ENCODE measurements at regions not wholly inside any gene's neighbourhood (a gene's known extent, or its start where the extent isn't known, plus 50 kb on each side); places are given as distances from the start of the nearest gene placed in this dataset.

GRCh38 chr12:105451798-105452197 lies 121.3 kb downstream of the C12orf75 start:
- DNase-seq (ENCODE audit: extremely low spot score) = no peak
- POLR2A ChIA-PET = no interaction called here
- TF ChIP-seq ELF4 (IDR thresholded peaks at IDR 0.05) = no peak
- TF ChIP-seq BHLHE40 (IDR thresholded peaks at IDR 0.05; ENCODE audit: borderline replicate concordance) = no peak
- TF ChIP-seq ZNF384 (IDR thresholded peaks at IDR 0.05) = no peak
- no peak for TF ChIP-seq SP1 (IDR thresholded peaks at IDR 0.05)
- no peak for TF ChIP-seq LEF1 (IDR thresholded peaks at IDR 0.05; ENCODE audit: borderline replicate concordance)
- no peak for TF ChIP-seq FOXK2 (IDR thresholded peaks at IDR 0.05)
- TF ChIP-seq FOXM1 (IDR thresholded peaks at IDR 0.05; ENCODE audit: borderline replicate concordance) = no peak
- CTCF ChIA-PET = no interaction called here

GRCh38 chr12:105453316-105453715 lies 122.8 kb downstream of the C12orf75 start:
- no peak for DNase-seq (ENCODE audit: extremely low spot score)
- no peak for TF ChIP-seq ZNF384 (IDR thresholded peaks at IDR 0.05)
- no peak for TF ChIP-seq FOXA1 (IDR thresholded peaks at IDR 0.05)
- no peak for TF ChIP-seq SP1 (IDR thresholded peaks at IDR 0.05)
- TF ChIP-seq FOXM1 (IDR thresholded peaks at IDR 0.05; ENCODE audit: borderline replicate concordance) = no peak
- TF ChIP-seq ELF4 (IDR thresholded peaks at IDR 0.05) = no peak
- TF ChIP-seq HDGF (IDR thresholded peaks at IDR 0.05; ENCODE audit: borderline replicate concordance) = no peak
- TF ChIP-seq NFRKB (IDR thresholded peaks at IDR 0.05) = no peak
- TF ChIP-seq PKNOX1 (IDR thresholded peaks at IDR 0.05) = no peak
- no peak for TF ChIP-seq FOXK2 (IDR thresholded peaks at IDR 0.05)
- TF ChIP-seq CTBP1 (IDR thresholded peaks at IDR 0.05; ENCODE audit: borderline replicate concordance) = no peak
- no peak for TF ChIP-seq ARNT (IDR thresholded peaks at IDR 0.05)
- TF ChIP-seq BHLHE40 (IDR thresholded peaks at IDR 0.05; ENCODE audit: borderline replicate concordance) = no peak
- no peak for TF ChIP-seq L3MBTL2 (conservative IDR thresholded peaks at IDR 0.05)
- TF ChIP-seq TARDBP (IDR thresholded peaks at IDR 0.05) = no peak
- no peak for TF ChIP-seq LEF1 (IDR thresholded peaks at IDR 0.05; ENCODE audit: borderline replicate concordance)
- no peak for TF ChIP-seq SUZ12 (IDR thresholded peaks at IDR 0.05)
- CTCF ChIA-PET = no interaction called here
- POLR2A ChIA-PET = no interaction called here

DNA sequence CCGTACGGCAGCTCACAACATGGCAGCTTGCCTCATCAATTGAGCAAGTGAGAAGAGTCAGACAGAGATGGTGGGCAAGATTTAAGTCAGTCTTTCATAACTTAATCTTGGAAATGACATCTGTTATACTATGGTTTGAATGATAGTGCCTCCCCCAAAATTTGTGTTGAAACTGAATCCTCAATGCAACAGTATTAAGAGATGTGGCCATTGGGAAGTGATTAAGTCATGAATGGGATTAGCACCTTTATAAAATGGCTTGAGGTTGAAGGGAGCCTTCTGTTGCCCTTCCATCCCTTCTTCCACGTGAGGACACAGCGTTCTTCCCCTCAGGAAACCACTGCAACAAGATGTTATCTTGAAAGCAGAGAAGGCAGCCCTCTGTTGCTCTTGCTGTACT lies 124.2 kb downstream of the C12orf75 start:
- TF ChIP-seq SP1 (IDR thresholded peaks at IDR 0.05) (no peak), TARDBP (IDR thresholded peaks at IDR 0.05) (no peak), NFRKB (IDR thresholded peaks at IDR 0.05) (no peak), ELF4 (IDR thresholded peaks at IDR 0.05) (no peak), ARNT (IDR thresholded peaks at IDR 0.05) (no peak), ZNF384 (IDR thresholded peaks at IDR 0.05) (no peak), FOXA1 (IDR thresholded peaks at IDR 0.05) (no peak), FOXK2 (IDR thresholded peaks at IDR 0.05) (no peak), SUZ12 (IDR thresholded peaks at IDR 0.05) (no peak), PKNOX1 (IDR thresholded peaks at IDR 0.05) (no peak), LEF1 (IDR thresholded peaks at IDR 0.05; ENCODE audit: borderline replicate concordance) (no peak), BHLHE40 (IDR thresholded peaks at IDR 0.05; ENCODE audit: borderline replicate concordance) (no peak), L3MBTL2 (conservative IDR thresholded peaks at IDR 0.05) (no peak), FOXM1 (IDR thresholded peaks at IDR 0.05; ENCODE audit: borderline replicate concordance) (no peak), CTBP1 (IDR thresholded peaks at IDR 0.05; ENCODE audit: borderline replicate concordance) (no peak), HDGF (IDR thresholded peaks at IDR 0.05; ENCODE audit: borderline replicate concordance) (no peak)
- ChIA-PET POLR2A (interaction anchor here (0.7 kb wide), 1 partner anchor 792 kb away, joined by 3 read pairs; no protein-coding TSS in a partner anchor), CTCF (interaction anchor here (1.0 kb wide), 1 partner anchor 694 kb away, joined by 3 read pairs; no protein-coding TSS in a partner anchor)
- no peak for DNase-seq (ENCODE audit: extremely low spot score)

DNA sequence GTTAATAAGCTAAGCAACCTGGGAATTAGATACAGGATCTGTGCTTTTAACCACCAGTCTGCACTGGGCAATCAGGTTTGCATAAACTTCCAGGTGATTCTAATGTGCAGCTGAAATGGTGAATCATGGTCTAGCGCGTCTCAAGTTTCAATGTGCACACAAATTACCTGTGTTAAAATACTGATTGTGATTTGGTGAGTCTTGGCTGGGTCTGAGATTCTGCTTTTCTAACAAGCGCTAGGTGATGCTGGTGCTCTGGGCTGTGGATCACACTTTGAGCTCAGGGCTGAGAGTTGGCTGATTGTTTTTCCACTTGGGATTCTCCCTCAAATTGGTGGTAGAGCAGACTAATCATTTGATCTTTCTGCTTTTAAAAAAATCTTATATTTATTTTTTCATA lies 124.8 kb downstream of the C12orf75 start:
- no peak for DNase-seq (ENCODE audit: extremely low spot score)
- no peak for TF ChIP-seq ELF4 (IDR thresholded peaks at IDR 0.05)
- TF ChIP-seq SP1 (IDR thresholded peaks at IDR 0.05) = no peak
- no peak for TF ChIP-seq NFRKB (IDR thresholded peaks at IDR 0.05)
- TF ChIP-seq BHLHE40 (IDR thresholded peaks at IDR 0.05; ENCODE audit: borderline replicate concordance) = no peak
- CTCF ChIA-PET = no interaction called here
- POLR2A ChIA-PET = no interaction called here

- POLR2A ChIA-PET = no interaction called here
- no peak for DNase-seq (ENCODE audit: extremely low spot score)
- CTCF ChIA-PET = no interaction called here
- no peak for TF ChIP-seq FOXM1 (IDR thresholded peaks at IDR 0.05; ENCODE audit: borderline replicate concordance)
- TF ChIP-seq L3MBTL2 (conservative IDR thresholded peaks at IDR 0.05) = no peak
- TF ChIP-seq FOXA1 (IDR thresholded peaks at IDR 0.05) = no peak
- TF ChIP-seq LEF1 (IDR thresholded peaks at IDR 0.05; ENCODE audit: borderline replicate concordance) = no peak
- no peak for TF ChIP-seq CTBP1 (IDR thresholded peaks at IDR 0.05; ENCODE audit: borderline replicate concordance)
- no peak for TF ChIP-seq ELF4 (IDR thresholded peaks at IDR 0.05)
- no peak for TF ChIP-seq SP1 (IDR thresholded peaks at IDR 0.05)
- no peak for TF ChIP-seq BHLHE40 (IDR thresholded peaks at IDR 0.05; ENCODE audit: borderline replicate concordance)
- no peak for TF ChIP-seq FOXK2 (IDR thresholded peaks at IDR 0.05)
- no peak for TF ChIP-seq NFRKB (IDR thresholded peaks at IDR 0.05)
- TF ChIP-seq HDGF (IDR thresholded peaks at IDR 0.05; ENCODE audit: borderline replicate concordance) = no peak
- no peak for TF ChIP-seq ZNF384 (IDR thresholded peaks at IDR 0.05)
- no peak for TF ChIP-seq SUZ12 (IDR thresholded peaks at IDR 0.05)
- TF ChIP-seq ARNT (IDR thresholded peaks at IDR 0.05) = no peak
- TF ChIP-seq TARDBP (IDR thresholded peaks at IDR 0.05) = no peak
- TF ChIP-seq PKNOX1 (IDR thresholded peaks at IDR 0.05) = no peak
Observed at GRCh38 chr12:105457026-105457425, 126.5 kb downstream of the C12orf75 start.

DNA sequence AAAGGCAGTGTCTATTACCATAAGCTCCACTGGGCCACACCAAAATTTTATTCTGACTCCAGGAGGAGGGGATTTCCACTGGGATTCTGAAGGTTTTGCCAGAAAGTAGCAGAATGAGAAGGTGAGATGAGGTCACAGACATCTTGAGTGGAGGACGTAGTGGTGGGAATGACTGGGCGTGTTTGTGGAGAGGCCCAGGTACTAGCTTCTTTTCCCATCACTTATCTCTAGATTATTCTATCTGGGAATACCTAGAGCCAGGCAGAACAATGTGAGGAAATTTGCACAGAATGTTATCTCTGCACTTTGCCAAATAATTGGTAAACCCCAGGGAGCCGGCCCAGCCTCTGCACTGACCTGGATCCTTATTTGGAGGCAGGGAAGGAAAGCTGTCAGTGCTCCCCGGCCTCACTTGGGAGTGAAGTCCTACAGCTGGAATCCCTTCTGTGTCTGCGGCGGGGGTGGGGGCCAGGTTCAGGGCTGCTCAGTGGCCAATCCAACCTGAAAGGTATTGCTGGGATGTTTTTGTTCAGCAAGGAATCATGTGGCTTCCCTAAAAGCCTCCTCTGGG lies 129.4 kb downstream of the C12orf75 start:
- ChIA-PET CTCF (interaction anchor here (0.6 kb wide), 1 partner anchor 196 kb away, joined by 3 read pairs; no protein-coding TSS in a partner anchor), POLR2A (no interaction called here)
- TF ChIP-seq ARNT (IDR thresholded peaks at IDR 0.05) (no peak), BHLHE40 (IDR thresholded peaks at IDR 0.05; ENCODE audit: borderline replicate concordance) (no peak), PKNOX1 (IDR thresholded peaks at IDR 0.05) (no peak), LEF1 (IDR thresholded peaks at IDR 0.05; ENCODE audit: borderline replicate concordance) (no peak), CTBP1 (IDR thresholded peaks at IDR 0.05; ENCODE audit: borderline replicate concordance) (no peak), SUZ12 (IDR thresholded peaks at IDR 0.05) (no peak), FOXK2 (IDR thresholded peaks at IDR 0.05) (no peak), TARDBP (IDR thresholded peaks at IDR 0.05) (no peak), SP1 (IDR thresholded peaks at IDR 0.05) (no peak), HDGF (IDR thresholded peaks at IDR 0.05; ENCODE audit: borderline replicate concordance) (no peak), FOXM1 (IDR thresholded peaks at IDR 0.05; ENCODE audit: borderline replicate concordance) (no peak), ZNF384 (IDR thresholded peaks at IDR 0.05) (no peak), FOXA1 (IDR thresholded peaks at IDR 0.05) (no peak), NFRKB (IDR thresholded peaks at IDR 0.05) (no peak), L3MBTL2 (conservative IDR thresholded peaks at IDR 0.05) (no peak), ELF4 (IDR thresholded peaks at IDR 0.05) (no peak)
- DNase-seq (ENCODE audit: extremely low spot score) = no peak
